Activated naive CD8-positive, alpha-beta T cell treated with anti-CD3 and anti-CD28 coated beads, Interleukin-2, amount 50 U/mL, for 24 hours (primary cell): ENCODE measurements at regions not wholly inside any gene's neighbourhood (a gene's known extent, or its start where the extent isn't known, plus 50 kb on each side); places are given as distances from the start of the nearest gene placed in this dataset.
"Not testable (repeated sequence)": the region's sequence is repeated elsewhere in the genome, so short reads cannot be mapped to it uniquely, and the experiment has no call there.

ENCODE experiments used
- ATAC-seq: fragments of 150-1000 bp; cut with Tn5 transposase; one replicate; pipeline ENCODE4 v1.10.0; 2021
- DNase-seq: peaks from one replicate; pipeline ENCODE4 v3.0.0; 2021
- H3K27ac Mint-ChIP-seq: one replicate; pipeline ENCODE4 v1.8.0; 2021; ENCODE audit warnings: mild to moderate bottlenecking, mixed read lengths
- H3K27me3 Mint-ChIP-seq: one replicate; pipeline ENCODE4 v1.8.0; 2021; ENCODE audit warnings: mixed read lengths
- H3K36me3 Mint-ChIP-seq: one replicate; pipeline ENCODE4 v1.8.0; 2021; ENCODE audit warnings: low read depth, mixed read lengths
- H3K4me1 Mint-ChIP-seq: one replicate; pipeline ENCODE4 v1.8.0; 2021; ENCODE audit warnings: mixed read lengths
- H3K4me3 Mint-ChIP-seq: one replicate; pipeline ENCODE4 v1.8.0; 2021; ENCODE audit warnings: mild to moderate bottlenecking, moderate library complexity, mixed read lengths
- H3K9me3 Mint-ChIP-seq: one replicate; pipeline ENCODE4 v1.8.0; 2021; ENCODE audit warnings: mixed read lengths

- DNase-seq (no peak), ATAC-seq (no peak)
- H3K36me3 Mint-ChIP-seq: no peaks in the 10 kb centered on the region
- peaks cover 14% of the 10 kb centered on the region for H3K4me1 Mint-ChIP-seq
- H3K27ac Mint-ChIP-seq: no peak overlapping the region
- H3K27me3 Mint-ChIP-seq: peaks cover 8% of the 10 kb centered on the region
- no peak overlapping the region for H3K4me3 Mint-ChIP-seq
- H3K9me3 Mint-ChIP-seq: no peaks in the 10 kb centered on the region
Observed at GRCh38 chr4:53705151-53705764, 114.0 kb upstream of the LNX1 start.

GRCh38 chr4:53704329-53704728, 113.0 kb upstream of the LNX1 start:
- Mint-ChIP-seq H3K9me3 (no peaks in the 10 kb centered on the region), H3K4me3 (no peak overlapping the region), H3K36me3 (no peaks in the 10 kb centered on the region), H3K27ac (no peak overlapping the region), H3K4me1 (peaks cover 14% of the 10 kb centered on the region), H3K27me3 (peaks cover 9% of the 10 kb centered on the region)
- no peak for DNase-seq
- no peak for ATAC-seq

- no peaks in the 10 kb centered on the region for H3K9me3 Mint-ChIP-seq
- peaks cover 14% of the 10 kb centered on the region for H3K4me1 Mint-ChIP-seq
- no peaks in the 10 kb centered on the region for H3K36me3 Mint-ChIP-seq
- no peak overlapping the region for H3K27ac Mint-ChIP-seq
- H3K27me3 Mint-ChIP-seq: peaks cover 12% of the 10 kb centered on the region
- peak overlapping the region; percentile 13 for H3K4me3 Mint-ChIP-seq
- ATAC-seq: no peak
- DNase-seq: no peak
Observed at GRCh38 chr4:53703267-53703655, 112.0 kb upstream of the LNX1 start.

GRCh38 chr4:53702334-53703266, 111.3 kb upstream of the LNX1 start:
- Mint-ChIP-seq H3K27me3 (peaks cover 12% of the 10 kb centered on the region), H3K9me3 (no peaks in the 10 kb centered on the region), H3K27ac (no peak overlapping the region), H3K4me3 (peak overlapping the region; percentile 57), H3K4me1 (peaks cover 14% of the 10 kb centered on the region), H3K36me3 (no peaks in the 10 kb centered on the region)
- ATAC-seq (peak; percentile 42), DNase-seq (peak; percentile 4)

GRCh38 chr4:53701260-53701659, 110.0 kb upstream of the LNX1 start:
- not testable (repeated sequence) for DNase-seq, H3K27ac Mint-ChIP-seq, H3K9me3 Mint-ChIP-seq, ATAC-seq, H3K4me3 Mint-ChIP-seq, H3K36me3 Mint-ChIP-seq
- H3K4me1 Mint-ChIP-seq: peaks cover 14% of the 10 kb centered on the region
- peaks cover 17% of the 10 kb centered on the region for H3K27me3 Mint-ChIP-seq

GRCh38 chr4:53699310-53699709, 108.0 kb upstream of the LNX1 start:
- not testable (repeated sequence) for H3K36me3 Mint-ChIP-seq, H3K4me3 Mint-ChIP-seq, DNase-seq, H3K9me3 Mint-ChIP-seq, ATAC-seq, H3K27ac Mint-ChIP-seq
- H3K4me1 Mint-ChIP-seq: peaks cover 11% of the 10 kb centered on the region
- peaks cover 22% of the 10 kb centered on the region for H3K27me3 Mint-ChIP-seq

GRCh38 chr4:53697016-53697685, 105.9 kb upstream of the LNX1 start:
- DNase-seq: no peak
- no peak overlapping the region for H3K4me3 Mint-ChIP-seq
- no peaks in the 10 kb centered on the region for H3K4me1 Mint-ChIP-seq
- no peak for ATAC-seq
- H3K36me3 Mint-ChIP-seq: no peaks in the 10 kb centered on the region
- peaks cover 22% of the 10 kb centered on the region for H3K27me3 Mint-ChIP-seq
- no peak overlapping the region for H3K27ac Mint-ChIP-seq
- H3K9me3 Mint-ChIP-seq: no peaks in the 10 kb centered on the region

GRCh38 chr4:53695540-53696463, 104.5 kb upstream of the LNX1 start:
- Mint-ChIP-seq H3K9me3 (no peaks in the 10 kb centered on the region), H3K4me1 (no peaks in the 10 kb centered on the region), H3K27ac (no peak overlapping the region), H3K27me3 (peaks cover 29% of the 10 kb centered on the region), H3K36me3 (no peaks in the 10 kb centered on the region), H3K4me3 (no peak overlapping the region)
- ATAC-seq: no peak
- no peak for DNase-seq

GRCh38 chr4:53694666-53695065, 103.4 kb upstream of the LNX1 start:
- no peaks in the 10 kb centered on the region for H3K36me3 Mint-ChIP-seq
- ATAC-seq: no peak
- no peak overlapping the region for H3K27ac Mint-ChIP-seq

GRCh38 chr4:53693909-53694308, 102.6 kb upstream of the LNX1 start:
- no peaks in the 10 kb centered on the region for H3K36me3 Mint-ChIP-seq
- H3K27me3 Mint-ChIP-seq: peaks cover 41% of the 10 kb centered on the region
- H3K4me3 Mint-ChIP-seq: no peak overlapping the region

More at GRCh38 chr4:53694666-53695065, 103.4 kb upstream of the LNX1 start:
- Mint-ChIP-seq H3K27me3 (peaks cover 37% of the 10 kb centered on the region), H3K4me1 (peaks cover under 1% of the 10 kb centered on the region), H3K9me3 (peaks cover 3% of the 10 kb centered on the region), H3K4me3 (no peak overlapping the region)
- no peak for DNase-seq

GRCh38 chr4:53693408-53693807, 102.1 kb upstream of the LNX1 start:
- H3K4me1 Mint-ChIP-seq: peaks cover 11% of the 10 kb centered on the region
- peaks cover 3% of the 10 kb centered on the region for H3K9me3 Mint-ChIP-seq
- H3K4me3 Mint-ChIP-seq: no peak overlapping the region
- ATAC-seq (no peak), DNase-seq (no peak)
- H3K27me3 Mint-ChIP-seq: peaks cover 42% of the 10 kb centered on the region
- H3K36me3 Mint-ChIP-seq: no peaks in the 10 kb centered on the region
- H3K27ac Mint-ChIP-seq: no peak overlapping the region

More at GRCh38 chr4:53693909-53694308, 102.6 kb upstream of the LNX1 start:
- peaks cover 3% of the 10 kb centered on the region for H3K9me3 Mint-ChIP-seq
- ATAC-seq (no peak), DNase-seq (no peak)
- peaks cover 6% of the 10 kb centered on the region for H3K4me1 Mint-ChIP-seq
- H3K27ac Mint-ChIP-seq: no peak overlapping the region

GRCh38 chr4:53688186-53688790, 97.0 kb upstream of the LNX1 start:
- H3K4me1 Mint-ChIP-seq: peaks cover 21% of the 10 kb centered on the region
- DNase-seq (peak; percentile 55), ATAC-seq (peak; percentile 97)
- peaks cover 3% of the 10 kb centered on the region for H3K9me3 Mint-ChIP-seq
- no peaks in the 10 kb centered on the region for H3K36me3 Mint-ChIP-seq
- H3K27ac Mint-ChIP-seq: peak overlapping the region; percentile 87
- peaks cover 66% of the 10 kb centered on the region for H3K27me3 Mint-ChIP-seq
- peak overlapping the region; percentile 64 for H3K4me3 Mint-ChIP-seq

- H3K27me3 Mint-ChIP-seq: peaks cover 58% of the 10 kb centered on the region
- H3K36me3 Mint-ChIP-seq: no peaks in the 10 kb centered on the region
- peaks cover 3% of the 10 kb centered on the region for H3K9me3 Mint-ChIP-seq
- no peak overlapping the region for H3K27ac Mint-ChIP-seq
- H3K4me3 Mint-ChIP-seq: no peak overlapping the region
- ATAC-seq (no peak), DNase-seq (no peak)
- H3K4me1 Mint-ChIP-seq: peaks cover 26% of the 10 kb centered on the region
Observed at GRCh38 chr4:53686521-53686920, 95.2 kb upstream of the LNX1 start.
